Fibroblast of skin of scalp (primary cell): ENCODE measurements at regions not wholly inside any gene's neighbourhood (a gene's known extent, or its start where the extent isn't known, plus 50 kb on each side); places are given as distances from the start of the nearest gene placed in this dataset.

Experiments
- DNase-seq: peaks from one replicate; pipeline ENCODE4 v3.0.0-alpha.2; 2013

GRCh38 chr5:173765661-173766060 lies 122.5 kb upstream of the CPEB4 start:
- no peak for DNase-seq

- no peak for DNase-seq
These were observed 120.4 kb upstream of the CPEB4 start for GRCh38 chr5:173767574-173768266.

GRCh38 chr5:173768267-173768806 lies 119.8 kb upstream of the CPEB4 start:
- no peak for DNase-seq

- DNase-seq: no peak
These were observed 119.3 kb upstream of the CPEB4 start for GRCh38 chr5:173768891-173769290.

GRCh38 chr5:173770637-173771036 lies 117.5 kb upstream of the CPEB4 start:
- DNase-seq: no peak

- DNase-seq: no peak
These were observed 116.9 kb upstream of the CPEB4 start for GRCh38 chr5:173771121-173771724.

GRCh38 chr5:173771725-173772383 lies 116.3 kb upstream of the CPEB4 start:
- DNase-seq: no peak

- DNase-seq: no peak
These were observed 115.6 kb upstream of the CPEB4 start for GRCh38 chr5:173772384-173773059.

GRCh38 chr5:173774271-173774761 lies 113.8 kb upstream of the CPEB4 start:
- DNase-seq: no peak

- no peak for DNase-seq
These were observed 112.6 kb upstream of the CPEB4 start for GRCh38 chr5:173775261-173776197.

- DNase-seq: no peak
These were observed 111.0 kb upstream of the CPEB4 start for GRCh38 chr5:173777149-173777548.

GRCh38 chr5:173777674-173778073 lies 110.5 kb upstream of the CPEB4 start:
- no peak for DNase-seq

- no peak for DNase-seq
These were observed 109.9 kb upstream of the CPEB4 start for GRCh38 chr5:173778152-173778782.

- no peak for DNase-seq
These were observed 109.3 kb upstream of the CPEB4 start for GRCh38 chr5:173778784-173779304.

GRCh38 chr5:173780235-173781234 lies 107.6 kb upstream of the CPEB4 start:
- no peak for DNase-seq

GRCh38 chr5:173781432-173781815 lies 106.7 kb upstream of the CPEB4 start:
- DNase-seq: peak; percentile 34

GRCh38 chr5:173781816-173782670 lies 106.1 kb upstream of the CPEB4 start:
- peak; percentile 84 for DNase-seq

GRCh38 chr5:173782671-173783101 lies 105.5 kb upstream of the CPEB4 start:
- no peak for DNase-seq

GRCh38 chr5:173783371-173783770 lies 104.8 kb upstream of the CPEB4 start:
- DNase-seq: no peak
